ENCODE measurements at regions not wholly inside any gene's neighbourhood (a gene's known extent, or its start where the extent isn't known, plus 50 kb on each side); places are given as distances from the start of the nearest gene placed in this dataset.

- TF ChIP-seq CTCF (IDR thresholded peaks at IDR 0.05; ENCODE audit: low read length), result no peak
- no peak for TF ChIP-seq EZH2phosphoT487 (IDR thresholded peaks at IDR 0.05; ENCODE audit: low read length)
Measured at GRCh38 chr12:59020073-59020946, 100.0 kb upstream of the LRIG3 start.

Measured in MM.1S (cell line).